ENCODE measurements at regions not wholly inside any gene's neighbourhood (a gene's known extent, or its start where the extent isn't known, plus 50 kb on each side); places are given as distances from the start of the nearest gene placed in this dataset.

DNA sequence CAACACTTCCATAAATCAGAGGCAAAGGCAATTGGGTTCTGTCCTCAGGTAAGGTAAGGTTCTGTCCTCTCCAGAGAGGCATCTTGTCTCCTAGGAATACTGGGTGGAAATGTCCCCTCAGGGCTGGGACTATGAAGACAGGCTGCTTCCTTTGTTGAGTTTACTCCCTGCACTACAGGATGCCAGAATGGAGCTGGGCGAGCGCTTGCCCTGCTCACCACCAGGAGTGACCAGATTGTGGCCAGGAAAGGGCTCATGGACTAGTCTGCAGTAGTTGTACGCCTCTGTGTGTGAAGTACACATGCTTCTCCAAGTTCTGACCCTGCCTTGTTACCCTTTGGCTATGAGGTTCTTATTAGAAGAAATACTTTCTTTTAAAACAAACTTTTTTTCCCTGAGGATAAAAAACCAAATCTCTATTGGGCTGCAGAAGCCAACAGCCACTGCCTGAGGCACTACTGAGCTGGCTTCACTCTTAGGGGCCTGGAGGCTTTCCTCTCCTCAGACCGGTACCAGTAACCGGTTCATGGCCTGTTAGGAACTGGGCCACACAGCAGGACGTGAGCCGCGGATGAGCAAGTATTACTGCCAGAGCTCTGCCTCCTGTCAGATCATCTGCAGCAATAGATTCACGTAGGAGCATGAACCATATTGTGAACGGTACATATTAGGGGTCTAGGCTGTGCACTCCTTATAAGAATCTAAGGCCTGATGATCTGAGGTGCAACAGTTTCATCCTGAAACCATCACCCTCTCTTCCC is 83.2 kb downstream of the DHRS2 start:
- TF ChIP-seq, protein P1, sequence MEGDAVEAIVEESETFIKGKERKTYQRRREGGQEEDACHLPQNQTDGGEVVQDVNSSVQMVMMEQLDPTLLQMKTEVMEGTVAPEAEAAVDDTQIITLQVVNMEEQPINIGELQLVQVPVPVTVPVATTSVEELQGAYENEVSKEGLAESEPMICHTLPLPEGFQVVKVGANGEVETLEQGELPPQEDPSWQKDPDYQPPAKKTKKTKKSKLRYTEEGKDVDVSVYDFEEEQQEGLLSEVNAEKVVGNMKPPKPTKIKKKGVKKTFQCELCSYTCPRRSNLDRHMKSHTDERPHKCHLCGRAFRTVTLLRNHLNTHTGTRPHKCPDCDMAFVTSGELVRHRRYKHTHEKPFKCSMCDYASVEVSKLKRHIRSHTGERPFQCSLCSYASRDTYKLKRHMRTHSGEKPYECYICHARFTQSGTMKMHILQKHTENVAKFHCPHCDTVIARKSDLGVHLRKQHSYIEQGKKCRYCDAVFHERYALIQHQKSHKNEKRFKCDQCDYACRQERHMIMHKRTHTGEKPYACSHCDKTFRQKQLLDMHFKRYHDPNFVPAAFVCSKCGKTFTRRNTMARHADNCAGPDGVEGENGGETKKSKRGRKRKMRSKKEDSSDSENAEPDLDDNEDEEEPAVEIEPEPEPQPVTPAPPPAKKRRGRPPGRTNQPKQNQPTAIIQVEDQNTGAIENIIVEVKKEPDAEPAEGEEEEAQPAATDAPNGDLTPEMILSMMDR (optimal IDR thresholded peaks at IDR 0.05 in 1 of 3, IDR thresholded peaks at IDR 0.05 in 1 of 3, conservative IDR thresholded peaks at IDR 0.05 in 1 of 3; ENCODE audit: extremely low read depth in 1 of 3, insufficient read depth in 2 of 3, low read length in 3 of 3), result no peak
- TF ChIP-seq EZH2 (IDR thresholded peaks at IDR 0.05; ENCODE audit: low read length), result no peak
